MM.1S (cell line): ENCODE measurements at regions not wholly inside any gene's neighbourhood (a gene's known extent, or its start where the extent isn't known, plus 50 kb on each side); places are given as distances from the start of the nearest gene placed in this dataset.

ENCODE experiments used
- DNase-seq: peaks from one replicate; pipeline ENCODE4 v3.0.0-alpha.2; 2015
- H2AFZ ChIP-seq: fragments of 300-600 bp; sonication (generic); 2 replicates; pipeline ENCODE4 v1.6.0; 2016; ENCODE audit warnings: antibody characterized with exemption, low read length
- H3F3A ChIP-seq: fragments of 300-600 bp; sonication (generic); 2 replicates; pipeline ENCODE4 v1.6.1; 2016; ENCODE audit warnings: mild to moderate bottlenecking, antibody characterized with exemption, low read length, moderate library complexity, mixed read lengths; ENCODE audit not compliant: insufficient read depth
- H3K27ac ChIP-seq: fragments of 300-600 bp; sonication (generic); 2 replicates; pipeline ENCODE4 v1.5.1; 2016; ENCODE audit warnings: mild to moderate bottlenecking, low read length
- H3K27me3 ChIP-seq: fragments of 300-600 bp; sonication (generic); replicated peaks from 2 replicates; pipeline ENCODE4 v1.6.0; 2016; ENCODE audit warnings: low read length; ENCODE audit not compliant: insufficient read depth
- H3K36me3 ChIP-seq: fragments of 300-600 bp; sonication (generic); replicated peaks from 2 replicates; pipeline ENCODE4 v1.6.1; 2016; ENCODE audit warnings: mild to moderate bottlenecking, low read length, mixed read lengths; ENCODE audit not compliant: insufficient read depth
- H3K4me1 ChIP-seq: fragments of 300-600 bp; sonication (generic); 2 replicates; pipeline ENCODE4 v1.6.1; 2016; ENCODE audit warnings: low read length, mixed read lengths
- H3K4me2 ChIP-seq: fragments of 300-600 bp; sonication (generic); 2 replicates; pipeline ENCODE4 v1.6.0; 2016; ENCODE audit warnings: low read depth, low read length
- H3K4me3 ChIP-seq: fragments of 300-600 bp; sonication (generic); 2 replicates; pipeline ENCODE4 v1.5.1; 2016; ENCODE audit warnings: low read length, mixed read lengths
- H3K79me2 ChIP-seq: fragments of 300-600 bp; sonication (generic); 2 replicates; pipeline ENCODE4 v1.6.1; 2016; ENCODE audit warnings: mixed run types, low read length, mixed read lengths
- H3K9ac ChIP-seq: fragments of 300-600 bp; sonication (generic); 2 replicates; pipeline ENCODE4 v1.6.1; 2016; ENCODE audit warnings: low read length, mixed read lengths
- H3K9me2 ChIP-seq: fragments of 300-600 bp; sonication (generic); replicated peaks from 2 replicates; pipeline ENCODE4 v1.6.1; 2016; ENCODE audit warnings: mild to moderate bottlenecking, low read length, mixed read lengths; ENCODE audit not compliant: insufficient read depth
- H3K9me3 ChIP-seq: fragments of 300-600 bp; sonication (generic); replicated peaks from 2 replicates; pipeline ENCODE4 v1.6.1; 2016; ENCODE audit warnings: mild to moderate bottlenecking, low read length, mixed read lengths; ENCODE audit not compliant: insufficient read depth
- H4K20me1 ChIP-seq: fragments of 300-600 bp; sonication (generic); 2 replicates; pipeline ENCODE4 v1.6.1; 2016; ENCODE audit warnings: mild to moderate bottlenecking, low read length, moderate library complexity, mixed read lengths; ENCODE audit not compliant: insufficient read depth
- CTCF ChIP-seq: fragments of 300-600 bp; sonication (generic); IDR thresholded peaks from 2 replicates; pipeline ENCODE4 v1.5.1; 2016; ENCODE audit warnings: antibody characterized with exemption, low read length, mixed read lengths
- EZH2 ChIP-seq: fragments of 300-600 bp; sonication (generic); optimal IDR thresholded peaks from 2 replicates; pipeline ENCODE3; 2017; ENCODE audit warnings: low read depth, mild to moderate bottlenecking, antibody characterized with exemption, low read length, mixed read lengths
- EZH2phosphoT487 ChIP-seq: fragments of 300-600 bp; sonication (generic); IDR thresholded peaks from 2 replicates; pipeline ENCODE4 v1.6.1; 2018; ENCODE audit warnings: antibody characterized with exemption, low read length

DNA sequence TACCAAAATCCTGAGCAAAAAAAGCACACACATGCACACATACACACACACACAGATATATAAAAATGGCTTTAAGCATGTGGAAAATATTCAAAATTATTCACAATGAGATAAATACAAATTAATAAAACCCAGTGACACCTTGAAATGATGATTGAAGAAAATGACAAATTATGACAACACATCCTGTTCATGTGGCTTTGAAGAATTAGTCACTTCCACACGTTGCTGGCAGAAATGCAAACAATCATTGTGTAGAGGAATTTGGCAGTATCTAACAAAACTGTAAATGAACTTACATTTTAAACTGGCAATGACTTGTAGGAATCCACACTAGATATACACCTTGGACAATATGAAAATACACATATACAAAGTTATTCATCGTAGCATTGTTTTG lies 95.8 kb upstream of the RGPD4 start:
- no peaks in the 10 kb centered on the region for H4K20me1 ChIP-seq
- H3K9ac ChIP-seq: no peak overlapping the region
- H3K4me2 ChIP-seq: no peak overlapping the region
- no peaks in the 10 kb centered on the region for H3K79me2 ChIP-seq
- H3K4me3 ChIP-seq: no peak overlapping the region
- H3F3A ChIP-seq: no peaks in the 10 kb centered on the region
- H3K4me1 ChIP-seq: no peaks in the 10 kb centered on the region
- no peak for TF ChIP-seq EZH2
- TF ChIP-seq EZH2phosphoT487: no peak
- no peaks in the 10 kb centered on the region for H3K9me3 ChIP-seq
- H3K9me2 ChIP-seq: no peaks in the 10 kb centered on the region
- no peak overlapping the region for H3K27ac ChIP-seq
- DNase-seq: no peak
- H2AFZ ChIP-seq: no peak overlapping the region
- no peaks in the 10 kb centered on the region for H3K27me3 ChIP-seq
- H3K36me3 ChIP-seq: no peaks in the 10 kb centered on the region

DNA sequence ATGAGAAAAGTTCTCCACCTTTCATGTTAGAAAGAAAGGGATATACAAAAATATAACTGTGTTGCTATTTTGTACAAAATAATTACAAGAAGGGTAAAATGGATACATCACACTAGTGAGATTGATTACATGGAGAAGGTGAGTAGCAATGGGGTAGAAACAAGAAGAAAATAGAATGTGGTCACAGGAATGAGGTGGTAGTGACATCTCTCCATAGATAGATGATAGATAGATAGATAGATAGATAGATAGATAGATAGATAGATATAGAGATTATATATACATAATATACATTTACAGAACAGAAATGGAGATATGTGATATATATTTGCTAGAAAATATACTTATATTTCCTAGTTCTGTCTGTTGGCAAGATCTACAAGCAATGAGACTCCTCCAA lies 95.3 kb upstream of the RGPD4 start:
- Histone ChIP-seq H4K20me1 (no peaks in the 10 kb centered on the region), H3K4me1 (no peaks in the 10 kb centered on the region), H3K36me3 (no peaks in the 10 kb centered on the region), H3K27me3 (no peaks in the 10 kb centered on the region), H3K9me3 (no peaks in the 10 kb centered on the region), H3K79me2 (no peaks in the 10 kb centered on the region), H3K9ac (no peak overlapping the region), H2AFZ (no peak overlapping the region), H3K4me3 (no peak overlapping the region), H3K27ac (no peak overlapping the region), H3F3A (no peaks in the 10 kb centered on the region), H3K4me2 (no peak overlapping the region), H3K9me2 (no peaks in the 10 kb centered on the region)
- TF ChIP-seq EZH2phosphoT487: no peak
- TF ChIP-seq CTCF: no peak
- TF ChIP-seq EZH2: no peak
- DNase-seq: no peak

GRCh38 chr2:107735201-107735600 lies 91.5 kb upstream of the RGPD4 start:
- no peak overlapping the region for H3K4me3 ChIP-seq
- no peak overlapping the region for H2AFZ ChIP-seq
- no peaks in the 10 kb centered on the region for H3K27me3 ChIP-seq
- H3K4me2 ChIP-seq: no peak overlapping the region
- no peaks in the 10 kb centered on the region for H3K9me2 ChIP-seq
- H4K20me1 ChIP-seq: no peaks in the 10 kb centered on the region
- H3K27ac ChIP-seq: no peak overlapping the region
- no peaks in the 10 kb centered on the region for H3K36me3 ChIP-seq
- no peaks in the 10 kb centered on the region for H3K4me1 ChIP-seq
- no peaks in the 10 kb centered on the region for H3F3A ChIP-seq
- no peaks in the 10 kb centered on the region for H3K79me2 ChIP-seq
- TF ChIP-seq CTCF: no peak
- TF ChIP-seq EZH2: no peak
- no peak for TF ChIP-seq EZH2phosphoT487
- H3K9ac ChIP-seq: no peak overlapping the region
- no peaks in the 10 kb centered on the region for H3K9me3 ChIP-seq
- DNase-seq: no peak

DNA sequence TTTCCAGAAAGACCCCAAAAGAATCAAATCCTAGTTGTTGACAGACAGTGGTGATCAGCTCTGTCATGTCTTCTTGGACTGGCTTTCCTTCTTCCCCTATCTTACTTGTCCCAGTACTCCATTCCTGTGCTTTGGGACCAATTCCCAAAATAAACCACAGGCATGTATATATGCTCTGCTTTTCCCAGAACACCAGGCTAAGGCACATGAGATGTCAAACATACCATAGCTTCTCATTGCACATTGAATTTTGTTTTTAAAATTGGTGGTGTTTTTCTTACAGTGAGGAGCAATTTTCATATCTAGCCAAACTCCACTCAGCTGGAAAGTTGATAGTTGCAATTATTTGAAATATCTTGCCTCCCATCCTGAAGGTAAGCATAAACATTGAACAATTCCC lies 88.9 kb upstream of the RGPD4 start:
- Histone ChIP-seq H3K27me3 (no peaks in the 10 kb centered on the region), H3F3A (no peaks in the 10 kb centered on the region), H3K27ac (no peak overlapping the region), H3K9ac (no peak overlapping the region), H3K36me3 (no peaks in the 10 kb centered on the region), H3K4me1 (no peaks in the 10 kb centered on the region), H2AFZ (no peak overlapping the region), H3K79me2 (no peaks in the 10 kb centered on the region), H3K9me3 (no peaks in the 10 kb centered on the region), H4K20me1 (no peaks in the 10 kb centered on the region), H3K9me2 (no peaks in the 10 kb centered on the region), H3K4me2 (no peak overlapping the region), H3K4me3 (no peak overlapping the region)
- no peak for DNase-seq
- TF ChIP-seq CTCF (no peak), EZH2phosphoT487 (no peak)
